Stomach (tissue), 8 donors: ENCODE measurements at regions not wholly inside any gene's neighbourhood (a gene's known extent, or its start where the extent isn't known, plus 50 kb on each side); places are given as distances from the start of the nearest gene placed in this dataset.
A peak's percentile ranks its signal among the peaks of the same experiment; 100 is the strongest.

Source experiments
- DNase-seq, 2 donors: peaks; one replicate each; pipeline versions ENCODE4 v3.0.0 to v3.0.0-alpha.2; 2013 to 2019
- H3K27ac ChIP-seq, 5 donors: fragments of 200-600 bp in 4 of 5; sonication (generic) in 4 of 5; one replicate each; pipeline ENCODE4 v1.5.1; 2013 to 2019; ENCODE audit warnings: mild to moderate bottlenecking in 1 of 5, moderate library complexity in 1 of 5
- H3K27me3 ChIP-seq, 3 donors: fragments of 200-600 bp; sonication (generic); one replicate each; pipeline ENCODE4 v1.5.1; 2017 to 2019; ENCODE audit warnings: mixed run types in 1 of 3
- H3K36me3 ChIP-seq, 4 donors: fragments of 200-600 bp; sonication (generic); 1 replicate in 3 of 4; 2 replicates in 1 of 4; pipeline ENCODE4 v1.5.1; 2016 to 2019
- H3K4me1 ChIP-seq, 4 donors: fragments of 200-600 bp; sonication (generic); one replicate each; pipeline ENCODE4 v1.5.1; 2016 to 2019
- H3K4me3 ChIP-seq, 4 donors: fragments of 200-600 bp; sonication (generic) in 3 of 4; one replicate each; pipeline ENCODE4 v1.5.1; 2016 to 2019; ENCODE audit warnings: mild to moderate bottlenecking in 1 of 4
- H3K9me3 ChIP-seq, 4 donors: fragments of 200-600 bp; sonication (generic); one replicate each; pipeline ENCODE4 v1.5.1; 2016 to 2019
- EP300 ChIP-seq: sonication (generic); formaldehyde crosslinking; IDR thresholded peaks from one replicate; pipeline ENCODE4 v1.6.1; 2017; ENCODE audit warnings: antibody characterized with exemption
- POLR2A ChIP-seq, 4 donors: fragments of 450-650 bp; IDR thresholded peaks; one replicate each; pipeline ENCODE4 v1.6.1; 2016; ENCODE audit warnings: antibody characterized with exemption in 4 of 4, control low read depth in 2 of 4, mild to moderate bottlenecking in 1 of 4, moderate library complexity in 1 of 4
- POLR2AphosphoS5 ChIP-seq, 3 donors: sonication (generic); formaldehyde crosslinking; IDR thresholded peaks; one replicate each; pipeline ENCODE4 v1.6.1; 2016; ENCODE audit warnings: antibody characterized with exemption in 3 of 3
- WGBS, 5 donors: extraction: QIAGEN DNeasy Blood & Tissue Kit in 3 of 5; methylation state at CpG; one replicate each; pipeline versions ENCODE4 v1.1.5 to v1.1.7; 2013 to 2018; 5-methylcytosine and 5-hydroxymethylcytosine counted together
- intact Hi-C: fragments of 100-400 bp; cut with DNase I; formaldehyde crosslinking; loops from one replicate; pipeline ENCODE4 v1.15.1; 2023; ENCODE audit warnings: low total_unique reads
- TF ChIP-seq, protein P1 (sequence below), 7 experiments: fragments of 450-650 bp in 4 of 7; fragments of 200-600 bp in 3 of 7; sonication (generic) in 3 of 7; IDR thresholded peaks; one replicate each; pipeline ENCODE4 v1.5.1; 2016 to 2019; ENCODE audit warnings: antibody characterized with exemption in 7 of 7, control low read depth in 2 of 7, mild to moderate bottlenecking in 1 of 7
- donor health status: healthy with polysubstance abuse.
- donor health status: Bipolar disorder and iron deficiency.
- donor health status: healthy.

DNA sequence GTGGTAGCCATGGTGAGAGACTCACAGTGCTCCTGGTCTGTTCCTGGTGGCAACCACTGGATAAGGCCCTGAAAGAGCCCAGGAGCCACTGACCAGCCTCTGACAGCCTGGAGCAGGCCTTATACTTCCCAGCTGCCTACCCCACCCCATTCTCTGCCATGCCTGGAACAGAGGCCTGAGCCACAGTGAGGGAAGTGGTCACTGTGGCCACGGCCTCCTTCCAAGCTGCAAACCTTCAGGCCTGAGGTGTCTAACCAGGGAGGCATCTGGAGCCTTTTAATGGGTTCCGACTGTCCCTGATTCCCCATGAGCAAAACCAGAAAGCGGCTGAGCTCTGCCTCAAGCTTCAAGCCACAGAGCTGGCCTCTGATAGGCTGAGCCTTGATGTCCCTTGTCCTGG lies 113.0 kb upstream of the SIRPA start:
- no peak for TF ChIP-seq POLR2AphosphoS5 (IDR thresholded peaks at IDR 0.05)
- TF ChIP-seq EP300, result no peak
- TF ChIP-seq POLR2A (IDR thresholded peaks at IDR 0.05), result no peak
- TF ChIP-seq, protein P1, sequence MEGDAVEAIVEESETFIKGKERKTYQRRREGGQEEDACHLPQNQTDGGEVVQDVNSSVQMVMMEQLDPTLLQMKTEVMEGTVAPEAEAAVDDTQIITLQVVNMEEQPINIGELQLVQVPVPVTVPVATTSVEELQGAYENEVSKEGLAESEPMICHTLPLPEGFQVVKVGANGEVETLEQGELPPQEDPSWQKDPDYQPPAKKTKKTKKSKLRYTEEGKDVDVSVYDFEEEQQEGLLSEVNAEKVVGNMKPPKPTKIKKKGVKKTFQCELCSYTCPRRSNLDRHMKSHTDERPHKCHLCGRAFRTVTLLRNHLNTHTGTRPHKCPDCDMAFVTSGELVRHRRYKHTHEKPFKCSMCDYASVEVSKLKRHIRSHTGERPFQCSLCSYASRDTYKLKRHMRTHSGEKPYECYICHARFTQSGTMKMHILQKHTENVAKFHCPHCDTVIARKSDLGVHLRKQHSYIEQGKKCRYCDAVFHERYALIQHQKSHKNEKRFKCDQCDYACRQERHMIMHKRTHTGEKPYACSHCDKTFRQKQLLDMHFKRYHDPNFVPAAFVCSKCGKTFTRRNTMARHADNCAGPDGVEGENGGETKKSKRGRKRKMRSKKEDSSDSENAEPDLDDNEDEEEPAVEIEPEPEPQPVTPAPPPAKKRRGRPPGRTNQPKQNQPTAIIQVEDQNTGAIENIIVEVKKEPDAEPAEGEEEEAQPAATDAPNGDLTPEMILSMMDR (IDR thresholded peaks at IDR 0.05), result no peak
- H3K27ac ChIP-seq, result no peak overlapping the region
- H3K4me3 ChIP-seq, result no peak overlapping the region
- intact Hi-C loops, result no loop called here
- DNase-seq, result no peak
- no peaks in the 10 kb centered on the region for H3K36me3 ChIP-seq
- peaks cover 0 to 7% (median 2%) of the 10 kb centered on the region in 4 donors for H3K4me1 ChIP-seq
- peaks cover 0 to 57% (median 16%) of the 10 kb centered on the region in 3 donors for H3K27me3 ChIP-seq
- WGBS, 5 donors, result 77 to 86% (median 83%) methylated on average over 3 of the region's 3 CpGs
- no peaks in the 10 kb centered on the region for H3K9me3 ChIP-seq

DNA sequence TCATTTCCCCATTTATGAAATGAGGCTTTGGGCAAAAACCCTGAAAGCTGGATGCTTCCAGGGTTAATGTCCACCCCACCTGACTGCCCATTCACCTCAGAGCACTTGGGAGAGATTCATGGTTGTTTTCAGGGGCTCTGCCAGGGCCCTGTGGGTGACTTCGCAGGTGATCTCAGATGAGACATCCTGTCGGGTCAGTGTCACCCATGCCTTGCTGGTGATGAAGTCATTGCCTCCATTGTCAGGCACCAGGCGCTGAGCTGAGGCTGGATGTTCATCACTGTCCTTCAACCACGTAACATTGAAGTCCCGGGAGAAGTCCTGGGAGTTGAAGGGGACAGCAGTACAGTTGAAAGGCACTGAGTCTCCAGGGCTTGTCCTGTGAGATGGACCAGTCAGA lies 115.6 kb upstream of the SIRPA start:
- H3K36me3 ChIP-seq, result no peaks in the 10 kb centered on the region
- peaks cover 0 to 31% (median 5%) of the 10 kb centered on the region in 3 donors for H3K27me3 ChIP-seq
- H3K9me3 ChIP-seq, result no peaks in the 10 kb centered on the region
- WGBS, 5 donors, result 70 to 92% (median 88%) methylated on average over 5 of the region's 5 CpGs
- no peak for TF ChIP-seq POLR2AphosphoS5 (IDR thresholded peaks at IDR 0.05)
- no peak for TF ChIP-seq EP300
- TF ChIP-seq POLR2A (IDR thresholded peaks at IDR 0.05), result no peak
- TF ChIP-seq, protein P1 (IDR thresholded peaks at IDR 0.05), result no peak
- H3K4me3 ChIP-seq, result no peak overlapping the region
- H3K27ac ChIP-seq, result no peak overlapping the region
- intact Hi-C loops, result loop anchor here (10.0 kb wide), 1 partner anchor 395 kb away; no protein-coding TSS in a partner anchor
- DNase-seq, result no peak
- peaks cover 7 to 18% (median 13%) of the 10 kb centered on the region in 4 donors for H3K4me1 ChIP-seq

DNA sequence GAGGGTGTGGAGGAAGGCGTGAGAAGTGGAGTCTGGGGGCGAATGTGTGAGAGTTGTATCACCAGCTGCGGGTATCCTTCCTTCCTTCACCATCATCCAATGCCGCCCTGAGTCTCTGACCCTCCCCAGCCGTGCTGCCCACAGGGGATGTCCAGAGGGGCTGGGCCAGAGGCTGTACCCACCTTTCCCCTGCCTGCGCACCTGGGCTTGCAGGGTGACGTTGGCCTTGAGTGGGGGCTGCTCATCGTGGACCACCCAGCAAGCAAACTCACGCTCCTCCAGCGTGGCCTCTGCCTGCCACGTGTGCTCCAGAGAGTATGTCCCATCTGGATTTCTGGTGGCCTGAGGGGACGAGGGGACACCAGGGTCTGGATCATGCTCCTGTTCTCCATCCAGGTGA lies 116.9 kb upstream of the SIRPA start:
- intact Hi-C loops, result loop anchor here (10.0 kb wide), 1 partner anchor 396 kb away; no protein-coding TSS in a partner anchor
- peaks cover 7 to 18% (median 13%) of the 10 kb centered on the region in 4 donors for H3K4me1 ChIP-seq
- TF ChIP-seq POLR2A (IDR thresholded peaks at IDR 0.05), result no peak
- no peak for TF ChIP-seq POLR2AphosphoS5 (IDR thresholded peaks at IDR 0.05)
- TF ChIP-seq EP300, result no peak
- TF ChIP-seq, protein P1 (IDR thresholded peaks at IDR 0.05), result no peak
- WGBS, 5 donors, result 85 to 92% (median 89%) methylated on average over 9 to 12 of the region's 12 CpGs
- peaks cover 0 to 18% (median 0%) of the 10 kb centered on the region in 3 donors for H3K27me3 ChIP-seq
- H3K9me3 ChIP-seq, result no peaks in the 10 kb centered on the region
- no peak for DNase-seq
- H3K4me3 ChIP-seq, result no peak overlapping the region
- no peaks in the 10 kb centered on the region for H3K36me3 ChIP-seq
- H3K27ac ChIP-seq, result no peak overlapping the region

DNA sequence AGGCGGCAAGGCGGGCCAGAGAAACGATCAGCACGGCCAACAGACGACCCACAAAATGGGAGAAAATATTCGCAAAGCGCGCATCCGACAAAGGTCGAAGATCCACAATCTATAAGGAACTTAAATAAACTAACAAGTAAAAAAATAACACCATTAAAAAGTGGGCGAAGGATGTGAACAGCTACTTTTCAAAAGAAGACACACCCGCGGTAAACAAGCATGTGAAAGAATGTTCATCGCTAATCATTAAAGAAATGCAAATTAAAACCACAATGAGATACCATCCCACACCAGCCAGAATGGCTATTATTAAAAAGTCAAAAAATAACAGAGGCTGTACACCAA lies 117.8 kb upstream of the SIRPA start:
- TF ChIP-seq, protein P1 (IDR thresholded peaks at IDR 0.05), result no peak
- TF ChIP-seq POLR2AphosphoS5 (IDR thresholded peaks at IDR 0.05), result no peak
- TF ChIP-seq POLR2A (IDR thresholded peaks at IDR 0.05), result no peak
- TF ChIP-seq EP300, result no peak
- peak overlapping the region in 2 of 5 donors; percentile 64 to 79 for H3K27ac ChIP-seq
- peaks cover 0 to 11% (median 0%) of the 10 kb centered on the region in 3 donors for H3K27me3 ChIP-seq
- no peak for DNase-seq
- H3K9me3 ChIP-seq, result no peaks in the 10 kb centered on the region
- H3K4me1 ChIP-seq, result peaks cover 7 to 18% (median 13%) of the 10 kb centered on the region in 4 donors
- intact Hi-C loops, result loop anchor here (10.0 kb wide), 1 partner anchor 397 kb away; no protein-coding TSS in a partner anchor
- peak overlapping the region; percentile 58 to 72 (median 70) for H3K4me3 ChIP-seq
- H3K36me3 ChIP-seq, result no peaks in the 10 kb centered on the region
- WGBS, 5 donors, result 11 to 18% (median 13%) methylated on average over 14 of the region's 14 CpGs
